ENCODE measurements at regions not wholly inside any gene's neighbourhood (a gene's known extent, or its start where the extent isn't known, plus 50 kb on each side); places are given as distances from the start of the nearest gene placed in this dataset.

- Histone ChIP-seq H3K27ac (ENCODE audit: poor library complexity, severe bottlenecking) (no peak overlapping the region), H3K4me1 (ENCODE audit: insufficient read depth, poor library complexity, severe bottlenecking) (no peaks in the 10 kb centered on the region), H3K4me3 (ENCODE audit: severe bottlenecking) (no peak overlapping the region), H3K36me3 (ENCODE audit: low read depth) (0 out of 2 replicates have a peak, but pooled peaks cover 3% of the 10 kb centered on the region), H3K9me3 (ENCODE audit: severe bottlenecking) (peaks cover 7% of the 10 kb centered on the region), H3K27me3 (ENCODE audit: insufficient read depth, poor library complexity, severe bottlenecking) (no peaks in the 10 kb centered on the region)
- DNase-seq (ENCODE audit: low spot score) = no peak
- TF ChIP-seq CTCF (IDR thresholded peaks at IDR 0.05; ENCODE audit: poor library complexity, severe bottlenecking) = no peak
- no peak for ATAC-seq (ENCODE audit: low read depth)
Observed at GRCh38 chr6:14258117-14258516, 140.5 kb downstream of the CD83 start.

- DNase-seq (ENCODE audit: low spot score) = no peak
- H3K36me3 ChIP-seq (ENCODE audit: low read depth) = 0 out of 2 replicates have a peak, but pooled peaks cover 3% of the 10 kb centered on the region
Observed at GRCh38 chr6:14258695-14259593, 141.4 kb downstream of the CD83 start.

GRCh38 chr6:14259594-14260152, 142.1 kb downstream of the CD83 start:
- no peak for DNase-seq (ENCODE audit: low spot score)
- Histone ChIP-seq H3K9me3 (ENCODE audit: severe bottlenecking) (peaks cover 7% of the 10 kb centered on the region), H3K27me3 (ENCODE audit: insufficient read depth, poor library complexity, severe bottlenecking) (no peaks in the 10 kb centered on the region), H3K36me3 (ENCODE audit: low read depth) (0 out of 2 replicates have a peak, but pooled peaks cover 3% of the 10 kb centered on the region), H3K27ac (ENCODE audit: poor library complexity, severe bottlenecking) (no peak overlapping the region), H3K4me1 (ENCODE audit: insufficient read depth, poor library complexity, severe bottlenecking) (no peaks in the 10 kb centered on the region), H3K4me3 (ENCODE audit: severe bottlenecking) (no peak overlapping the region)
- no peak for TF ChIP-seq CTCF (IDR thresholded peaks at IDR 0.05; ENCODE audit: poor library complexity, severe bottlenecking)
- ATAC-seq (ENCODE audit: low read depth) = no peak

More at GRCh38 chr6:14258695-14259593, 141.4 kb downstream of the CD83 start:
- no peaks in the 10 kb centered on the region for H3K27me3 ChIP-seq (ENCODE audit: insufficient read depth, poor library complexity, severe bottlenecking)
- H3K27ac ChIP-seq (ENCODE audit: poor library complexity, severe bottlenecking) = no peak overlapping the region
- H3K4me1 ChIP-seq (ENCODE audit: insufficient read depth, poor library complexity, severe bottlenecking) = no peaks in the 10 kb centered on the region
- TF ChIP-seq CTCF (IDR thresholded peaks at IDR 0.05; ENCODE audit: poor library complexity, severe bottlenecking) = no peak
- no peak for ATAC-seq (ENCODE audit: low read depth)
- peaks cover 7% of the 10 kb centered on the region for H3K9me3 ChIP-seq (ENCODE audit: severe bottlenecking)
- no peak overlapping the region for H3K4me3 ChIP-seq (ENCODE audit: severe bottlenecking)

- TF ChIP-seq CTCF (IDR thresholded peaks at IDR 0.05; ENCODE audit: poor library complexity, severe bottlenecking) = no peak
- Histone ChIP-seq H3K9me3 (ENCODE audit: severe bottlenecking) (peaks cover 7% of the 10 kb centered on the region), H3K36me3 (ENCODE audit: low read depth) (0 out of 2 replicates have a peak, but pooled peaks cover 3% of the 10 kb centered on the region), H3K27me3 (ENCODE audit: insufficient read depth, poor library complexity, severe bottlenecking) (no peaks in the 10 kb centered on the region), H3K4me3 (ENCODE audit: severe bottlenecking) (no peak overlapping the region), H3K4me1 (ENCODE audit: insufficient read depth, poor library complexity, severe bottlenecking) (no peaks in the 10 kb centered on the region), H3K27ac (ENCODE audit: poor library complexity, severe bottlenecking) (no peak overlapping the region)
- DNase-seq (ENCODE audit: low spot score) (no peak), ATAC-seq (ENCODE audit: low read depth) (no peak)
Observed at GRCh38 chr6:14260839-14261238, 143.3 kb downstream of the CD83 start.
